GM12891 (cell line): ENCODE measurements at regions not wholly inside any gene's neighbourhood (a gene's known extent, or its start where the extent isn't known, plus 50 kb on each side); places are given as distances from the start of the nearest gene placed in this dataset.

Source experiments
- DNase-seq: peaks from one replicate; pipeline ENCODE4 v3.0.0; 2011; ENCODE audit warnings: low spot score; ENCODE audit not compliant: insufficient read length
- FAIRE-seq: peaks from 2 replicates; lab custom pipeline; 2011; peaks lifted over from hg19 to GRCh38; lab: Jason Lieb, UNC
- PAX5 ChIP-seq: IDR thresholded peaks from 2 replicates; pipeline ENCODE4 v1.6.1; 2011; ENCODE audit warnings: low read length, moderate library complexity, mild to moderate bottlenecking; ENCODE audit not compliant: insufficient read depth, severe bottlenecking
- POLR2A ChIP-seq: IDR thresholded peaks from 2 replicates; pipeline ENCODE4 v1.6.1; 2011; ENCODE audit warnings: low read depth, low read length, control low read depth
- POLR2AphosphoS5 ChIP-seq: IDR thresholded peaks from 2 replicates; pipeline ENCODE4 v1.6.1; 2011; ENCODE audit warnings: low read depth, low read length, control low read depth
- POU2F2 ChIP-seq: IDR thresholded peaks from 2 replicates; pipeline ENCODE4 v1.6.1; 2011; ENCODE audit warnings: low read depth, mild to moderate bottlenecking, control low read depth, low read length, moderate library complexity
- SPI1 ChIP-seq: IDR thresholded peaks from 2 replicates; pipeline ENCODE4 v1.6.1; 2011; ENCODE audit warnings: low read depth, low read length, control low read depth
- TAF1 ChIP-seq: IDR thresholded peaks from 2 replicates; pipeline ENCODE4 v1.6.1; 2011; ENCODE audit warnings: low read depth, low read length, control low read depth

GRCh38 chr4:32994981-32995881, 2275.1 kb downstream of the PCDH7 start:
- no peak for TF ChIP-seq SPI1
- TF ChIP-seq PAX5 = no peak
- no peak for TF ChIP-seq TAF1
- no peak for DNase-seq

DNA sequence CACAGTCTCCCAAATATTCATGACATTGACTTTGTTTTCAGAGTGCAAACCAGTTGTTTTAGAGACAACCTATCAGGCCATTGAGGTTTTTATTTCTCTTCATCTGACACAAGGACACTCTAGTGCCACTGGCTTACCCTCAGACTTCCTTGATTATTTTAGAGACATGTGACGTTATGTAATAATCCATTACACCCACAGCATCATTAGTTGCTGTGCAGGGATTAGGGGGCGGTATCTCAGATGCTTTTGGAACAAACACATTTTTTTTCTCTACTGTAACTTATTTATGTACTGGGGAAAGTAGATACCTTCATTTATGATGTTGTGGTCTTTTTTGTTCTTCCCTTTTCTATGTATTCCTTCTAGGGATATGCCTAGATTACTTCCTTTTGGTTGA, 2293.1 kb downstream of the PCDH7 start:
- FAIRE-seq (no peak), DNase-seq (no peak)
- TF ChIP-seq PAX5 = no peak
- TF ChIP-seq POLR2AphosphoS5 = no peak
- no peak for TF ChIP-seq SPI1
- TF ChIP-seq POU2F2 = no peak
- TF ChIP-seq TAF1 = no peak
- TF ChIP-seq POLR2A = no peak

More at GRCh38 chr4:32994981-32995881, 2275.1 kb downstream of the PCDH7 start:
- FAIRE-seq = no peak

DNA sequence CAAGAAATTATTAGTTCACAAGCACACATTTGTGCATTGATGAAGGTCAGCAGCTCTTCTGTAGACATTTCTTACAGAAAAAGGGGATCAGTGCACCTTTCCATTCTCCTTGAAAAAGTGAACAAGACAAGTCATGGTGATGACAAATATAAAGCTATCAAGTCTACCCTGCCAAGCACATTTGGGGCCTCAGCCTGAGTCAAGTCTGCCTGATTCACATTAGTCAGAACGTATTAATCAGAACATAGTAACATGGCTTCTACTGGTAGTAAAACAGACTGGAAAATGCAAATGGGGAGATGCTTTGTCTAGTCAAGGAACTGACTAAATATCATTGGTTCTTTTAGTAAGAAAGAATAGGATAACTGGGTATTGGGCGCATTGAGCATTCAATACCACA, 2305.1 kb downstream of the PCDH7 start:
- TF ChIP-seq POU2F2 (no peak), PAX5 (no peak), POLR2AphosphoS5 (no peak), TAF1 (no peak), SPI1 (no peak), POLR2A (no peak)
- DNase-seq = no peak
- no peak for FAIRE-seq

DNA sequence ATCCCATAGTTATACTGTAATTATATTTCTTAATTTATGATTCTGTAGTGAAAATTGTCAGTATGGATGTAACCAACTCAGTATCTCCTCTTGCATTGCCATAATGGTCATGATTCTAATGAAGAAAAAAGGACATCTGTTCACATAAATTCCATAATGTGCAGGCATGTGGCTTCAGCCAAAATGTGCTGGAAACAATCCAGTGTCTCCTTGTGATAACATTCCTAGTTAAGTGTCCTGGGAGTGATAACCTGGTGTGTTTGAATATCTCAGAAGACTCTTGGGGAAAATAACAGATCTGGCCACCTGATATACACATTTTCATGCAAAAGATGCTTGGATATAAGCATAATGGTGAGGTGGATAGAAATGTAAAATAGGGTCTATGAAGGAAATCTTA, 2309.8 kb downstream of the PCDH7 start:
- DNase-seq (no peak), FAIRE-seq (no peak)
- no peak for TF ChIP-seq TAF1
- no peak for TF ChIP-seq SPI1
- TF ChIP-seq POLR2A = no peak
- no peak for TF ChIP-seq POU2F2
- no peak for TF ChIP-seq PAX5
- no peak for TF ChIP-seq POLR2AphosphoS5

DNA sequence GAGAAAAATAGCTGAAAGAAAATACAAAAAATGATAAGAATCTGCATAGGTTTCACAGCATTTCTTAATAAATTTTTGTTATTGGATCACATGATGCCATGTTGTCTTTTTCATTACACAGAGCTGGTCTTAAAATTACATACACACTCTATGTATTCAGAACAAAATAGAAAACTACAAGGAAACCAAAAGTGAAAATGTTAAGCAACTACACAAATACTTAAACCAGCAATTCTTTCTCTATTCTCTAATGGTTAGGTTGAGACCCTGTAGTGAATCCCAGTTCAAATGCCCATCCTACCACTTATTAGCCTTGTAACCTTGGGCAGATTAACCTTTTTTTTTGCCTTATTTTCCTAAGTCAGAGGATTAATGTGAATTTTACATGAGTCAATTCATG, 2311.2 kb downstream of the PCDH7 start:
- no peak for TF ChIP-seq SPI1
- TF ChIP-seq POLR2AphosphoS5 = no peak
- no peak for TF ChIP-seq TAF1
- TF ChIP-seq POU2F2 = no peak
- TF ChIP-seq POLR2A = no peak
- no peak for TF ChIP-seq PAX5
- no peak for DNase-seq
- FAIRE-seq = no peak

DNA sequence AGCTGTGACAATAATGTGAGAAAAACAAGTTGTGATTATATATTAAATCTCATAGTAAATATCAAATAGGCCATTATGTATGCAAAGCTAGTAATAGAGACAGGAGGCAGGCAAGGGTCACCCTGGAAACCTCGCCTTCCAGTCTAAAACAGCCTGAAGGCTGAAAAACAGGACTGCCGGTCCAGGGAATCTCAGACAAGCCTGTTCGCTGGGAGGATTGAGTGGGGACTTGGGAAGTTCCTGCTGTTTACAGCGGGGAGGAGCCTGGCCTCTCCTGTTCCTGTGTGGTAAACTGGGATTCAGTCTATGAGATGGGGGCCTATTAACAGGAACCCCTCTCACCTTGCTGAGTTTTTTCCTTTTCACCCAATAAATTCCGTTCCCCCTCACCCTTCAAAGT, 2317.3 kb downstream of the PCDH7 start:
- TF ChIP-seq TAF1 (no peak), POLR2AphosphoS5 (no peak), POLR2A (no peak), PAX5 (no peak), POU2F2 (no peak), SPI1 (no peak)
- FAIRE-seq = no peak
- DNase-seq = no peak

DNA sequence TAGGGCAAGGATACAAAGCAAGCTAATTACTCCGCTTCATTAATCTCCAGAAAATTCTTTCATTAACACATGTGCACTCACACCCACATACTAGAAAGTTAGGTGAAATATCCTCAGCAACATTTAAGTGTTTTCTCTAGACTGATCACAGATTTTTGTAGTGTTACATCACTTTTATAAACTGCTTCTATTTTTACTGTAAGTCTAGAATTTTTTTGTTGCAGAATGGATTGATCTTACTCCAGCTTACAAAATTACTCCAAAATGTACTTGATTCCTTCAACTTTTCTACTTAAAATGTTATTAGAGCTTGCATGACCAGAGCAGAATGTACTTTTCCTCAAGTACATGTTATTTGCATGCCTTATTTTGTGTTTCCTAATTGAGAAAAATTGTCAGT, 2325.2 kb downstream of the PCDH7 start:
- TF ChIP-seq TAF1 = no peak
- TF ChIP-seq POLR2A = no peak
- DNase-seq (no peak), FAIRE-seq (no peak)

GRCh38 chr4:33052241-33052640, 2332.1 kb downstream of the PCDH7 start:
- no peak for FAIRE-seq
- no peak for DNase-seq
- TF ChIP-seq PAX5 (no peak), TAF1 (no peak), SPI1 (no peak), POU2F2 (no peak), POLR2AphosphoS5 (no peak), POLR2A (no peak)

GRCh38 chr4:33054161-33054560, 2334.0 kb downstream of the PCDH7 start:
- FAIRE-seq = no peak
- no peak for DNase-seq
- no peak for TF ChIP-seq POU2F2
- no peak for TF ChIP-seq TAF1
- TF ChIP-seq SPI1 = no peak
- TF ChIP-seq POLR2A = no peak

GRCh38 chr4:33054656-33055196, 2334.6 kb downstream of the PCDH7 start:
- FAIRE-seq = no peak
- no peak for DNase-seq
- no peak for TF ChIP-seq SPI1
- TF ChIP-seq PAX5 = no peak
- no peak for TF ChIP-seq POLR2A
- no peak for TF ChIP-seq TAF1
- TF ChIP-seq POU2F2 = no peak
- TF ChIP-seq POLR2AphosphoS5 = no peak
